H1 (cell line): ENCODE measurements at regions not wholly inside any gene's neighbourhood (a gene's known extent, or its start where the extent isn't known, plus 50 kb on each side); places are given as distances from the start of the nearest gene placed in this dataset.

ENCODE experiments used
- CTCF ChIA-PET: fragments of 300-600 bp; sonication (Branson Sonifier 250); formaldehyde crosslinking; loops from one replicate; lab custom pipeline; 2021; ENCODE audit not compliant: partially characterized antibody; lab: Charles Lee
- POLR2A ChIA-PET: fragments of 300-600 bp; sonication (Branson Sonifier 250); formaldehyde crosslinking; loops from one replicate; lab custom pipeline; 2021; ENCODE audit warnings: inconsistent platforms; ENCODE audit not compliant: partially characterized antibody; lab: Charles Lee
- DNase-seq, 2 experiments: peaks; one replicate each; pipeline versions ENCODE4 v3.0.0 to v3.0.0-alpha.2; 2010 to 2022; ENCODE audit warnings: low spot score in 2 of 2, low read depth in 1 of 2, mixed read lengths in 1 of 2
- FAIRE-seq: peaks from 2 replicates; lab custom pipeline; 2011; peaks lifted over from hg19 to GRCh38; lab: Jason Lieb, UNC
- H2AFZ ChIP-seq: 2 replicates; pipeline ENCODE4 v1.8.1; 2012; ENCODE audit warnings: low read length, inconsistent platforms
- H2AK5ac ChIP-seq: 2 replicates; pipeline ENCODE4 v1.6.1; 2013; ENCODE audit warnings: low read depth, low read length
- H2BK120ac ChIP-seq: replicated peaks from 2 replicates; pipeline ENCODE3; 2013; ENCODE audit warnings: low read depth, low read length, inconsistent platforms
- H2BK12ac ChIP-seq: 2 replicates; pipeline ENCODE4 v1.6.1; 2013; ENCODE audit warnings: low read depth, low read length
- H2BK15ac ChIP-seq: 2 replicates; pipeline ENCODE4 v1.6.1; 2013; ENCODE audit warnings: low read length
- H2BK20ac ChIP-seq: 2 replicates; pipeline ENCODE4 v1.6.1; 2013; ENCODE audit warnings: low read length
- H2BK5ac ChIP-seq: 2 replicates; pipeline ENCODE4 v1.6.1; 2013; ENCODE audit warnings: low read depth, low read length
- H3K14ac ChIP-seq: 2 replicates; pipeline ENCODE4 v1.6.1; 2013; ENCODE audit warnings: inconsistent platforms; ENCODE audit not compliant: insufficient read length
- H3K18ac ChIP-seq: 2 replicates; pipeline ENCODE4 v1.6.1; 2013; ENCODE audit warnings: low read length; ENCODE audit errors: extremely low read depth
- H3K23ac ChIP-seq: 2 replicates; pipeline ENCODE4 v1.6.1; 2013; ENCODE audit warnings: inconsistent platforms; ENCODE audit not compliant: insufficient read length
- H3K23me2 ChIP-seq: 2 replicates; pipeline ENCODE4 v1.6.1; 2013; ENCODE audit warnings: low read depth, low read length
- H3K27ac ChIP-seq: 2 replicates; pipeline ENCODE4 v1.6.1; 2011; ENCODE audit warnings: low read depth, low read length, inconsistent platforms
- H3K27me3 ChIP-seq, 4 experiments: replicated peaks in 1 of 4; 1 replicate in 1 of 4; 2 replicates in 3 of 4; pipeline versions ENCODE4 v1.6.1 to v1.8.1; 2011 to 2013; ENCODE audit warnings: low read length in 3 of 4, mild to moderate bottlenecking in 3 of 4, inconsistent platforms in 2 of 4, mixed read lengths in 2 of 4, moderate library complexity in 1 of 4; ENCODE audit not compliant: control insufficient read depth in 3 of 4, insufficient read depth in 3 of 4; ENCODE audit errors: extremely low read depth in 1 of 4
- H3K36me3 ChIP-seq, 4 experiments: 2 replicates each; pipeline versions ENCODE4 v1.6.1 to v1.8.1; 2011 to 2013; ENCODE audit warnings: mild to moderate bottlenecking in 4 of 4, low read length in 3 of 4, moderate library complexity in 2 of 4, control low read depth in 1 of 4, inconsistent platforms in 1 of 4; ENCODE audit not compliant: insufficient read depth in 4 of 4, control insufficient read depth in 2 of 4
- H3K4ac ChIP-seq: replicated peaks from 2 replicates; pipeline ENCODE3; 2013; ENCODE audit warnings: low read length, low read depth, mixed read lengths, inconsistent platforms; ENCODE audit not compliant: insufficient read length
- H3K4me1 ChIP-seq, 4 experiments: replicated peaks in 1 of 4; 1 replicate in 1 of 4; 2 replicates in 3 of 4; pipeline versions ENCODE4 v1.6.1 to v1.8.1; 2011 to 2013; ENCODE audit warnings: low read length in 3 of 4, inconsistent platforms in 2 of 4, mixed read lengths in 1 of 4; ENCODE audit not compliant: insufficient read depth in 4 of 4, control insufficient read depth in 3 of 4
- H3K4me2 ChIP-seq, 2 experiments: 2 replicates each; pipeline versions ENCODE4 v1.6.1 to v1.8.1; 2011 to 2013; ENCODE audit warnings: low read depth in 2 of 2, low read length in 2 of 2, control low read depth in 1 of 2, inconsistent platforms in 1 of 2, mild to moderate bottlenecking in 1 of 2; ENCODE audit not compliant: insufficient read depth in 1 of 2
- H3K4me3 ChIP-seq, 4 experiments: fragments of 200-600, 300-600 bp in 1 of 4; sonication (generic), shearing (Covaris generic), sonication (Bioruptor Twin) in 1 of 4; 2 replicates each; pipeline versions ENCODE4 v1.5.1 to v1.8.1; 2011 to 2016; ENCODE audit warnings: low read length in 4 of 4, low read depth in 3 of 4, control low read depth in 2 of 4, inconsistent platforms in 2 of 4, mild to moderate bottlenecking in 2 of 4, mixed read lengths in 1 of 4, moderate library complexity in 1 of 4; ENCODE audit not compliant: insufficient read depth in 2 of 4; ENCODE audit errors: extremely low read depth in 1 of 4
- H3K56ac ChIP-seq: replicated peaks from 2 replicates; pipeline ENCODE3; 2013; ENCODE audit warnings: low read depth, mild to moderate bottlenecking, mixed read lengths, low read length, inconsistent platforms; ENCODE audit not compliant: insufficient read length
- H3K79me1 ChIP-seq: 2 replicates; pipeline ENCODE4 v1.6.1; 2013; ENCODE audit warnings: low read depth, low read length, control low read depth
- H3K79me2 ChIP-seq, 2 experiments: 2 replicates each; pipeline versions ENCODE4 v1.6.1 to v1.8.1; 2012 to 2013; ENCODE audit warnings: low read length in 2 of 2, mild to moderate bottlenecking in 2 of 2, inconsistent platforms in 1 of 2; ENCODE audit not compliant: insufficient read depth in 2 of 2, control insufficient read depth in 1 of 2
- H3K9ac ChIP-seq, 4 experiments: replicated peaks in 1 of 4; 1 replicate in 1 of 4; 2 replicates in 3 of 4; pipeline versions ENCODE4 v1.6.1 to v1.8.1; 2011 to 2013; ENCODE audit warnings: low read depth in 3 of 4, low read length in 3 of 4, control low read depth in 2 of 4, mild to moderate bottlenecking in 2 of 4, moderate library complexity in 2 of 4, inconsistent platforms in 1 of 4; ENCODE audit errors: extremely low read depth in 1 of 4
- H3K9me3 ChIP-seq, 2 experiments: 2 replicates each; pipeline versions ENCODE4 v1.6.1 to v1.8.1; 2012 to 2013; ENCODE audit warnings: mild to moderate bottlenecking in 2 of 2, moderate library complexity in 2 of 2, control low read depth in 1 of 2, inconsistent platforms in 1 of 2, low read depth in 1 of 2, low read length in 1 of 2, mixed read lengths in 1 of 2; ENCODE audit not compliant: insufficient read depth in 2 of 2
- H4K20me1 ChIP-seq, 2 experiments: replicated peaks in 1 of 2; 2 replicates each; pipeline versions ENCODE3 to v1.8.1; 2011 to 2013; ENCODE audit warnings: inconsistent platforms in 2 of 2, low read length in 2 of 2, mild to moderate bottlenecking in 1 of 2; ENCODE audit not compliant: insufficient read depth in 2 of 2, control insufficient read depth in 1 of 2
- H4K5ac ChIP-seq: 2 replicates; pipeline ENCODE4 v1.6.1; 2013; ENCODE audit warnings: low read length, low read depth, mixed read lengths, inconsistent platforms; ENCODE audit not compliant: insufficient read length
- H4K8ac ChIP-seq: 2 replicates; pipeline ENCODE4 v1.8.0; 2013; ENCODE audit warnings: mild to moderate bottlenecking, moderate library complexity, low read length, inconsistent platforms; ENCODE audit not compliant: insufficient read depth; ENCODE audit errors: extremely low read depth
- H4K91ac ChIP-seq: replicated peaks from 2 replicates; pipeline ENCODE3; 2013; ENCODE audit warnings: low read length, mixed read lengths, inconsistent platforms; ENCODE audit not compliant: insufficient read length
- BACH1 ChIP-seq: IDR thresholded peaks from 2 replicates; pipeline ENCODE4 v1.6.1; 2012; ENCODE audit warnings: low read length, improper control_type of control experiment
- CEBPB ChIP-seq: IDR thresholded peaks from 2 replicates; pipeline ENCODE4 v1.6.1; 2012; ENCODE audit warnings: low read depth, low read length
- CHD2 ChIP-seq: IDR thresholded peaks from 2 replicates; pipeline ENCODE4 v1.6.1; 2012; ENCODE audit warnings: low read length, improper control_type of control experiment
- KDM1A ChIP-seq: fragments of 200-600, 300-600 bp; sonication (generic); IDR thresholded peaks from 2 replicates; pipeline ENCODE4 v1.7.1; 2016; ENCODE audit warnings: mild to moderate bottlenecking, low read length, borderline replicate concordance

DNA sequence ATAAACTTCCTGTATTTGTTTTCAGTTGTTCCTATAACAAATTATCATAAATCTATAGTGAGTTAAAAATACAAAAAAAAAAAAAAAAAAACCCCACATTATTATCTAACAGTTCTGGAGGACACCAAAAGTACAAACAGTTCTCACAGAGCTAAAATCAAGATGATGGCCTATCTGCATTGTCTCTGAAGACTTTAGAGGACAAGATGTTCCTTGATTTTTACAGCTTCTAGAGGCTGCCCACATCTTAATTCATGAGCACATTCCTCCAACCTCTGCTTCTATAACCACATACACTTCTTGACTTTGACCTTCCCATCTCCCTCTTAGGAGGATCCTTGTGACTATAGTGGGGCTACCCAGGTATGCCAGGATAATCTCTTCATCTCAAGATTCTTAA, 806.1 kb downstream of the LTN1 start:
- ChIA-PET CTCF (no interaction called here), POLR2A (no interaction called here)
- H4K8ac ChIP-seq, result no peak overlapping the region
- no peak for TF ChIP-seq BACH1
- no peak for TF ChIP-seq CHD2
- no peak for TF ChIP-seq CEBPB
- no peak for TF ChIP-seq KDM1A

More for the DNA sequence above, 806.1 kb downstream of the LTN1 start:
- no peak overlapping the region for H4K5ac ChIP-seq
- H2AK5ac ChIP-seq, result no peak overlapping the region
- H3K4me2 ChIP-seq, result no peak overlapping the region
- no peak overlapping the region for H2AFZ ChIP-seq
- no peak overlapping the region for H2BK20ac ChIP-seq
- H3K4me3 ChIP-seq, result no peak overlapping the region
- H3K56ac ChIP-seq, result no peak overlapping the region
- H2BK15ac ChIP-seq, result no peak overlapping the region
- H3K4me1 ChIP-seq, result no peaks in the 10 kb centered on the region
- H3K79me2 ChIP-seq, result no peaks in the 10 kb centered on the region
- H3K23me2 ChIP-seq, result no peaks in the 10 kb centered on the region
- H3K4ac ChIP-seq, result no peak overlapping the region
- H4K91ac ChIP-seq, result no peak overlapping the region
- H2BK12ac ChIP-seq, result no peak overlapping the region
- H3K36me3 ChIP-seq, result no peaks in the 10 kb centered on the region
- H3K79me1 ChIP-seq, result no peaks in the 10 kb centered on the region
- no peak overlapping the region for H3K18ac ChIP-seq
- H3K23ac ChIP-seq, result no peak overlapping the region
- FAIRE-seq (no peak), DNase-seq (no peak)
- H3K27me3 ChIP-seq, result no peaks in the 10 kb centered on the region
- H2BK120ac ChIP-seq, result no peak overlapping the region
- H2BK5ac ChIP-seq, result no peak overlapping the region
- peaks cover 9 to 15% of the 10 kb centered on the region in 2 experiments for H3K9me3 ChIP-seq
- no peak overlapping the region for H3K14ac ChIP-seq
- no peak overlapping the region for H3K9ac ChIP-seq
- H3K27ac ChIP-seq, result no peak overlapping the region
- no peaks in the 10 kb centered on the region for H4K20me1 ChIP-seq
